ENCODE measurements at regions not wholly inside any gene's neighbourhood (a gene's known extent, or its start where the extent isn't known, plus 50 kb on each side); places are given as distances from the start of the nearest gene placed in this dataset.
A peak's percentile ranks its signal among the peaks of the same experiment; 100 is the strongest.
"Not testable (repeated sequence)": the region's sequence is repeated elsewhere in the genome, so short reads cannot be mapped to it uniquely, and the experiment has no call there.

- intact Hi-C loops (cut with DNase I): no loop called here
- H3K9me3 ChIP-seq: no peaks in the 10 kb centered on the region
These were observed 179.1 kb upstream of the IL1RAPL1 start for GRCh38 chrX:28408017-28408723.

GRCh38 chrX:28398342-28398741, 188.9 kb upstream of the IL1RAPL1 start:
- DNase-seq (no peak), ATAC-seq (no peak)
- H3K4me1 ChIP-seq: no peaks in the 10 kb centered on the region
- no peaks in the 10 kb centered on the region for H3K9me3 ChIP-seq
- H3K4me3 ChIP-seq: no peak overlapping the region
- TF ChIP-seq CTCF (IDR thresholded peaks at IDR 0.05): no peak
- no peak overlapping the region for H3K27ac ChIP-seq
- no peaks in the 10 kb centered on the region for H3K36me3 ChIP-seq
- H3K27me3 ChIP-seq (ENCODE audit: low read depth): no peaks in the 10 kb centered on the region
- intact Hi-C loops (cut with DNase I): no loop called here

More at GRCh38 chrX:28408017-28408723, 179.1 kb upstream of the IL1RAPL1 start:
- no peaks in the 10 kb centered on the region for H3K36me3 ChIP-seq
- no peaks in the 10 kb centered on the region for H3K27me3 ChIP-seq (ENCODE audit: low read depth)
- ATAC-seq: no peak
- DNase-seq: no peak
- no peak overlapping the region for H3K4me3 ChIP-seq
- TF ChIP-seq CTCF (IDR thresholded peaks at IDR 0.05): no peak
- no peak overlapping the region for H3K27ac ChIP-seq
- no peaks in the 10 kb centered on the region for H3K4me1 ChIP-seq

- no peaks in the 10 kb centered on the region for H3K36me3 ChIP-seq
- ATAC-seq (no peak), DNase-seq (no peak)
- H3K4me3 ChIP-seq: no peak overlapping the region
- intact Hi-C loops (cut with DNase I): no loop called here
- H3K27ac ChIP-seq: no peak overlapping the region
- no peaks in the 10 kb centered on the region for H3K4me1 ChIP-seq
- no peaks in the 10 kb centered on the region for H3K9me3 ChIP-seq
- no peak for TF ChIP-seq CTCF (IDR thresholded peaks at IDR 0.05)
- H3K27me3 ChIP-seq (ENCODE audit: low read depth): no peaks in the 10 kb centered on the region
These were observed 195.7 kb upstream of the IL1RAPL1 start for GRCh38 chrX:28391528-28391927.

GRCh38 chrX:28379103-28379502, 208.1 kb upstream of the IL1RAPL1 start:
- no peaks in the 10 kb centered on the region for H3K9me3 ChIP-seq
- no peaks in the 10 kb centered on the region for H3K27me3 ChIP-seq (ENCODE audit: low read depth)
- intact Hi-C loops (cut with DNase I): no loop called here
- TF ChIP-seq CTCF (IDR thresholded peaks at IDR 0.05): no peak
- H3K4me1 ChIP-seq: no peaks in the 10 kb centered on the region
- no peak overlapping the region for H3K27ac ChIP-seq
- peak in 1 of 2 donors; percentile 52 for ATAC-seq
- H3K4me3 ChIP-seq: no peak overlapping the region
- DNase-seq: no peak
- no peaks in the 10 kb centered on the region for H3K36me3 ChIP-seq

GRCh38 chrX:28367649-28368048, 219.6 kb upstream of the IL1RAPL1 start:
- H3K36me3 ChIP-seq; DNase-seq; H3K27me3 ChIP-seq (ENCODE audit: low read depth); H3K4me3 ChIP-seq; H3K9me3 ChIP-seq; intact Hi-C loops (cut with DNase I); ATAC-seq; H3K27ac ChIP-seq; H3K4me1 ChIP-seq: not testable (repeated sequence)

GRCh38 chrX:28351801-28352200, 235.4 kb upstream of the IL1RAPL1 start:
- no peak overlapping the region for H3K4me3 ChIP-seq
- ATAC-seq: no peak
- H3K36me3 ChIP-seq: no peaks in the 10 kb centered on the region
- H3K9me3 ChIP-seq: no peaks in the 10 kb centered on the region
- intact Hi-C loops (cut with DNase I): no loop called here
- TF ChIP-seq CTCF (IDR thresholded peaks at IDR 0.05): no peak
- DNase-seq: no peak
- no peaks in the 10 kb centered on the region for H3K4me1 ChIP-seq
- H3K27ac ChIP-seq: no peak overlapping the region
- H3K27me3 ChIP-seq (ENCODE audit: low read depth): no peaks in the 10 kb centered on the region
